ENCODE measurements at regions not wholly inside any gene's neighbourhood (a gene's known extent, or its start where the extent isn't known, plus 50 kb on each side); places are given as distances from the start of the nearest gene placed in this dataset.

DNA sequence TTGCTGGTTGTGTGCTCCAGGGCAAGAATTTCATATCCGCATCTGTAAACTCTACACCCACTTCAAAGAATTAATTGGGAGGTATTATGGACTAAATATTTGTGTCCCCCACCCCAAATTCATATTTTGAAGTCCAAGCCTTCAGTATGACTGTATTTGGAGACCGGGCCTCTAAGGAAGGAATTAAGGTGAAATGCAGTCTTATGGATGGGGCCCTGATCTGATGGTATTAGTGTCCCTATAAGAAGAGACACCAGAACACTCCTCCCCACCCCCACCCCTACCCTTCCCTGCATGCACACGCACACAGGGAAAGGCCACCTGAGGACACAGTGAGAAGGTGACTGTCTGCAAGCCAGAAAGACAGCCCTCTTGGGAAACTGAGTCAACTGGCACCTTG lies 332.4 kb downstream of the RPS6KC1 start:
- TF ChIP-seq EZH2 (IDR thresholded peaks at IDR 0.05; ENCODE audit: borderline replicate concordance, insufficient read depth, low read depth, low read length, poor library complexity, severe bottlenecking) (no peak), CTCF (IDR thresholded peaks at IDR 0.05) (no peak)

All from B cell (primary cell).